ENCODE measurements at regions not wholly inside any gene's neighbourhood (a gene's known extent, or its start where the extent isn't known, plus 50 kb on each side); places are given as distances from the start of the nearest gene placed in this dataset.

DNA sequence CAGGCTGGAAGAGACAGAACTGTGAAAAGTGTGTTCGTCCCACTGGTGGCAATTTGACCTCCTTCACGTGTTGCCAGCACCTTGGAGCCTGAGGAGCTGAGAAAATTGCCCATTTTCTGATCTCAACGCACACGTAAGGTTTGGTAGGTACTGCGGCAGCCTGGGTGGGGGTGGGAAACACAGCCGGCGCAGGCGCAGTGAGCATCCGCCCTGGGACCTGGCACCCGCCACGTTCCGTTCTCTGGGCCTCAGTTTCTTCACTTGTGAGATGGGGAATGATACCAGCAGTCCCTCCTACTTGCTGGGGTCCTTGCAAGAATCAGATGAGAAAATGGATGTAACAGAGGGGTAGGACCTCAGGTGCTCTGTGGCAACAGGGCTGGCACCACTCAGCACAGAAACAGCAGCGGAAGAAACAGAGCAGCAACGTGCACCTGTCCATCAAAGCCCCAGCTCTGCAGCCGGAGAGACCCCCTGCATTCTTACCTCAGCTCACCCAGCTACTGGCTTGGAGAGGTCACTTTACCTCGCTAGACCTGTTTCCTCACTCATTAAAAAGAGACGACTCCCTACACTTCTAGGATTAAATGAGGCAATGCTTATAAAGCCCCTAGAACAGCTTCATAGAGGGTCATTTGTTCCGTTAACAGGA lies 458.0 kb upstream of the ID2 start:
- TF ChIP-seq TAF1 (IDR thresholded peaks at IDR 0.05; ENCODE audit: low read depth, low read length) (no peak), POLR2A (IDR thresholded peaks at IDR 0.05; ENCODE audit: low read depth, low read length) (no peak), POLR2AphosphoS5 (IDR thresholded peaks at IDR 0.05; ENCODE audit: low read depth, low read length) (no peak)

Measured in GM12891 (cell line).